Muscle of arm (tissue), 1 donor: ENCODE measurements at regions not wholly inside any gene's neighbourhood (a gene's known extent, or its start where the extent isn't known, plus 50 kb on each side); places are given as distances from the start of the nearest gene placed in this dataset.

Experiments used
- DNase-seq: peaks from one replicate; pipeline ENCODE4 v3.0.0-alpha.2; 2013

GRCh38 chr2:9156483-9156882 is 50.1 kb upstream of the ASAP2 start:
- DNase-seq = no peak

- no peak for DNase-seq
Observed at GRCh38 chr2:9154061-9154460, 52.6 kb upstream of the ASAP2 start.

GRCh38 chr2:9153643-9153980 is 53.0 kb upstream of the ASAP2 start:
- no peak for DNase-seq

GRCh38 chr2:9152975-9153642 is 53.5 kb upstream of the ASAP2 start:
- DNase-seq = peak; percentile 56

GRCh38 chr2:9150906-9151305 is 55.7 kb upstream of the ASAP2 start:
- DNase-seq = no peak

- DNase-seq = no peak
Observed at GRCh38 chr2:9150568-9150900, 56.1 kb upstream of the ASAP2 start.

- DNase-seq = no peak
Observed at GRCh38 chr2:9149726-9150567, 56.7 kb upstream of the ASAP2 start.

- DNase-seq = no peak
Observed at GRCh38 chr2:9149388-9149660, 57.3 kb upstream of the ASAP2 start.

- DNase-seq = no peak
Observed at GRCh38 chr2:9146646-9147045, 60.0 kb upstream of the ASAP2 start.

GRCh38 chr2:9145752-9146430 is 60.7 kb upstream of the ASAP2 start:
- DNase-seq = no peak

GRCh38 chr2:9145109-9145751 is 61.4 kb upstream of the ASAP2 start:
- DNase-seq = no peak

- no peak for DNase-seq
Observed at GRCh38 chr2:9144617-9145016, 62.0 kb upstream of the ASAP2 start.

- no peak for DNase-seq
Observed at GRCh38 chr2:9144046-9144445, 62.6 kb upstream of the ASAP2 start.

GRCh38 chr2:9143264-9143815 is 63.3 kb upstream of the ASAP2 start:
- DNase-seq = no peak

GRCh38 chr2:9142551-9143263 is 63.9 kb upstream of the ASAP2 start:
- peak; percentile 87 for DNase-seq

- DNase-seq = no peak
Observed at GRCh38 chr2:9141706-9142460, 64.7 kb upstream of the ASAP2 start.

GRCh38 chr2:9141091-9141667 is 65.4 kb upstream of the ASAP2 start:
- DNase-seq = no peak

- DNase-seq = no peak
Observed at GRCh38 chr2:9140645-9141044, 66.0 kb upstream of the ASAP2 start.

GRCh38 chr2:9139491-9140443 is 66.8 kb upstream of the ASAP2 start:
- peak; percentile 77 for DNase-seq
